ENCODE measurements at regions not wholly inside any gene's neighbourhood (a gene's known extent, or its start where the extent isn't known, plus 50 kb on each side); places are given as distances from the start of the nearest gene placed in this dataset.

GRCh38 chr7:41183741-41184140 is 519.1 kb downstream of the INHBA start:
- TF ChIP-seq CTCF (conservative IDR thresholded peaks at IDR 0.05 in 1 of 2, IDR thresholded peaks at IDR 0.05 in 1 of 2; ENCODE audit: extremely low read depth in 1 of 2, insufficient read depth in 1 of 2, low read depth in 1 of 2, low read length in 2 of 2): no peak
- TF ChIP-seq EZH2 (IDR thresholded peaks at IDR 0.05; ENCODE audit: borderline replicate concordance, low read length): no peak
